ENCODE measurements at regions not wholly inside any gene's neighbourhood (a gene's known extent, or its start where the extent isn't known, plus 50 kb on each side); places are given as distances from the start of the nearest gene placed in this dataset.
"Not testable (repeated sequence)": the region's sequence is repeated elsewhere in the genome, so short reads cannot be mapped to it uniquely, and the experiment has no call there.

- no peak for DNase-seq (ENCODE audit: low spot score)
Observed at GRCh38 chr5:145463634-145464033, 371.5 kb downstream of the PRELID2 start.

- DNase-seq (ENCODE audit: low spot score), result no peak
Observed at GRCh38 chr5:145462525-145462924, 372.6 kb downstream of the PRELID2 start.

GRCh38 chr5:145450286-145450885 lies 384.8 kb downstream of the PRELID2 start:
- DNase-seq (ENCODE audit: low spot score), result no peak

GRCh38 chr5:145449794-145450193 lies 385.3 kb downstream of the PRELID2 start:
- no peak for DNase-seq (ENCODE audit: low spot score)

- DNase-seq (ENCODE audit: low spot score), result not testable (repeated sequence)
Observed at GRCh38 chr5:145446875-145447274, 388.3 kb downstream of the PRELID2 start.

GRCh38 chr5:145446412-145446811 lies 388.7 kb downstream of the PRELID2 start:
- no peak for DNase-seq (ENCODE audit: low spot score)

- no peak for DNase-seq (ENCODE audit: low spot score)
Observed at GRCh38 chr5:145445027-145445426, 390.1 kb downstream of the PRELID2 start.

GRCh38 chr5:145443964-145444363 lies 391.2 kb downstream of the PRELID2 start:
- DNase-seq (ENCODE audit: low spot score), result no peak

GRCh38 chr5:145443366-145443765 lies 391.8 kb downstream of the PRELID2 start:
- DNase-seq (ENCODE audit: low spot score), result no peak

- not testable (repeated sequence) for DNase-seq (ENCODE audit: low spot score)
Observed at GRCh38 chr5:145442661-145443060, 392.5 kb downstream of the PRELID2 start.

- no peak for DNase-seq (ENCODE audit: low spot score)
Observed at GRCh38 chr5:145441228-145441627, 393.9 kb downstream of the PRELID2 start.

GRCh38 chr5:145437627-145438026 lies 397.5 kb downstream of the PRELID2 start:
- no peak for DNase-seq (ENCODE audit: low spot score)

- no peak for DNase-seq (ENCODE audit: low spot score)
Observed at GRCh38 chr5:145433077-145433476, 402.1 kb downstream of the PRELID2 start.

GRCh38 chr5:145429170-145429569 lies 406.0 kb downstream of the PRELID2 start:
- no peak for DNase-seq (ENCODE audit: low spot score)

GRCh38 chr5:145408048-145408341 lies 427.1 kb downstream of the PRELID2 start:
- DNase-seq (ENCODE audit: low spot score), result no peak

GRCh38 chr5:145407300-145408047 lies 427.7 kb downstream of the PRELID2 start:
- DNase-seq (ENCODE audit: low spot score), result no peak

- no peak for DNase-seq (ENCODE audit: low spot score)
Observed at GRCh38 chr5:145403992-145404391, 431.1 kb downstream of the PRELID2 start.

- DNase-seq (ENCODE audit: low spot score), result no peak
Observed at GRCh38 chr5:145396888-145397287, 438.3 kb downstream of the PRELID2 start.

GRCh38 chr5:145395151-145395550 lies 440.0 kb downstream of the PRELID2 start:
- DNase-seq (ENCODE audit: low spot score), result not testable (repeated sequence)

- DNase-seq (ENCODE audit: low spot score), result no peak
Observed at GRCh38 chr5:145393426-145393825, 441.7 kb downstream of the PRELID2 start.

GRCh38 chr5:145389047-145389446 lies 446.1 kb downstream of the PRELID2 start:
- DNase-seq (ENCODE audit: low spot score), result no peak

- DNase-seq (ENCODE audit: low spot score), result no peak
Observed at GRCh38 chr5:145385276-145385675, 449.9 kb downstream of the PRELID2 start.

GRCh38 chr5:145378226-145378625 lies 456.9 kb downstream of the PRELID2 start:
- no peak for DNase-seq (ENCODE audit: low spot score)

GRCh38 chr5:145375521-145375920 lies 459.6 kb downstream of the PRELID2 start:
- DNase-seq (ENCODE audit: low spot score), result no peak

Measured in HuH-7 (cell line).